Osteoblast (primary cell): ENCODE measurements at regions not wholly inside any gene's neighbourhood (a gene's known extent, or its start where the extent isn't known, plus 50 kb on each side); places are given as distances from the start of the nearest gene placed in this dataset.
A peak's percentile ranks its signal among the peaks of the same experiment; 100 is the strongest.

Experiments used
- DNase-seq: peaks from one replicate; pipeline ENCODE4 v3.0.0; 2011; ENCODE audit warnings: low spot score, mixed read lengths; ENCODE audit not compliant: insufficient read length; ENCODE audit errors: missing footprints
- H2AFZ ChIP-seq: 2 replicates; pipeline ENCODE4 v1.6.0; 2011; ENCODE audit warnings: mild to moderate bottlenecking, low read length
- H3K27ac ChIP-seq: 2 replicates; pipeline ENCODE4 v1.5.1; 2011; ENCODE audit warnings: mild to moderate bottlenecking, low read depth, low read length, moderate library complexity
- H3K27me3 ChIP-seq: 2 replicates; pipeline ENCODE4 v1.6.0; 2012; ENCODE audit warnings: mild to moderate bottlenecking, control low read depth, inconsistent platforms, low read length, moderate library complexity; ENCODE audit not compliant: insufficient read depth
- H3K36me3 ChIP-seq: 2 replicates; pipeline ENCODE4 v1.5.1; 2011; ENCODE audit warnings: mild to moderate bottlenecking, low read length, control low read depth, moderate library complexity; ENCODE audit not compliant: insufficient read depth
- H3K4me1 ChIP-seq: 2 replicates; pipeline ENCODE4 v1.5.1; 2011; ENCODE audit warnings: mild to moderate bottlenecking, low read length, control low read depth, moderate library complexity; ENCODE audit not compliant: insufficient read depth
- H3K4me2 ChIP-seq: 2 replicates; pipeline ENCODE4 v1.6.0; 2011; ENCODE audit warnings: mild to moderate bottlenecking, low read length; ENCODE audit not compliant: insufficient read depth
- H3K4me3 ChIP-seq: fragments of 200-600 bp; sonication (generic); 3 replicates; pipeline ENCODE4 v1.5.1; 2012; ENCODE audit warnings: mild to moderate bottlenecking, low read length, inconsistent platforms; ENCODE audit not compliant: insufficient read depth
- H3K79me2 ChIP-seq: 2 replicates; pipeline ENCODE4 v1.6.0; 2012; ENCODE audit warnings: mild to moderate bottlenecking, low read length, control low read depth, inconsistent platforms; ENCODE audit not compliant: insufficient read depth
- H3K9me3 ChIP-seq: 2 replicates; pipeline ENCODE4 v1.5.1; 2011; ENCODE audit warnings: low read depth, low read length, control low read depth
- H4K20me1 ChIP-seq: 2 replicates; pipeline ENCODE4 v1.6.0; 2012; ENCODE audit warnings: mild to moderate bottlenecking, low read length, control low read depth; ENCODE audit not compliant: insufficient read depth
- CTCF ChIP-seq: IDR thresholded peaks from 2 replicates; pipeline ENCODE4 v1.5.1; 2011; ENCODE audit warnings: mild to moderate bottlenecking, low read depth, low read length, moderate library complexity; ENCODE audit errors: extremely low read depth

DNA sequence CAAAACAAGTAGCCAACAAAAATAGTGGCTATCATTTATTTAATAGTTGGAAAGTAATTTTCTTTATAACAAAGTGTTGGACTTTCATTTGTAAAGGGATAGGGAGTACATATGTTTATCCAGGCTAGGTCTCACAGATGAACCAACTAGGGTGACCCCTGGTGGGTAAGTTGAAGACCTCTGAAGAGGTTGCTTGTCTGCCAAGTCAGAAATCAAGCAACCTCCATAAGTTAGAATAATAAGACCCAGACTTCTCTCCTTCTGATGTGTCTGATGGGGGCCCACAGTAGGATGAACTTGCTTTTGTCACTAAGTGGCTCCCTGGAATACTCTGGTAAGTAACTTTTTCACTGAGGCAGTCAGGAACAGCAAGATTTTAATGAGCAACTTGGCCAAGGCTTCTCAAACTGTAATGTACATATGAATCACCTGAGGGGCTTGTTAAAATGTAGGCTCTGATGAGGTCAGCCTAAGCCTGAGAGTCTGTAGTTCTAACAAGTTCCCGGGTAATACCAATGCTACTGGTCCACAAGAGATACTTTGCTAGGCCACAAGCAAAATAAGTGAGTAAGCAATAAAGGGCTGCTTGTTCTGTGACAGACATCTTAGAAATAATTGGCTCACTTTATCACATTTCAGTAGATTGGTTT is 319.6 kb downstream of the PIK3C3 start:
- peak; percentile 19 for TF ChIP-seq CTCF
- no peak overlapping the region for H3K27ac ChIP-seq
- no peaks in the 10 kb centered on the region for H4K20me1 ChIP-seq
- no peaks in the 10 kb centered on the region for H3K4me1 ChIP-seq
- no peak overlapping the region for H3K4me3 ChIP-seq
- H2AFZ ChIP-seq = no peak overlapping the region
- H3K27me3 ChIP-seq = no peaks in the 10 kb centered on the region
- H3K79me2 ChIP-seq = no peaks in the 10 kb centered on the region
- no peaks in the 10 kb centered on the region for H3K9me3 ChIP-seq
- no peak for DNase-seq
- no peak overlapping the region for H3K4me2 ChIP-seq
- no peaks in the 10 kb centered on the region for H3K36me3 ChIP-seq

- no peaks in the 10 kb centered on the region for H3K79me2 ChIP-seq
- no peak overlapping the region for H2AFZ ChIP-seq
- H3K4me2 ChIP-seq = no peak overlapping the region
- no peaks in the 10 kb centered on the region for H3K9me3 ChIP-seq
- no peak for TF ChIP-seq CTCF
- H3K4me1 ChIP-seq = no peaks in the 10 kb centered on the region
- no peak for DNase-seq
- no peaks in the 10 kb centered on the region for H3K36me3 ChIP-seq
- H3K27me3 ChIP-seq = no peaks in the 10 kb centered on the region
- H3K27ac ChIP-seq = no peak overlapping the region
- H3K4me3 ChIP-seq = no peak overlapping the region
- no peaks in the 10 kb centered on the region for H4K20me1 ChIP-seq
These were observed 320.1 kb downstream of the PIK3C3 start for GRCh38 chr18:42275138-42275535.

- H3K27ac ChIP-seq = no peak overlapping the region
- no peaks in the 10 kb centered on the region for H3K79me2 ChIP-seq
- no peaks in the 10 kb centered on the region for H3K9me3 ChIP-seq
- H4K20me1 ChIP-seq = no peaks in the 10 kb centered on the region
- no peak for DNase-seq
- H3K4me2 ChIP-seq = no peak overlapping the region
- no peaks in the 10 kb centered on the region for H3K4me1 ChIP-seq
- H2AFZ ChIP-seq = no peak overlapping the region
- no peaks in the 10 kb centered on the region for H3K27me3 ChIP-seq
- H3K36me3 ChIP-seq = no peaks in the 10 kb centered on the region
- TF ChIP-seq CTCF = no peak
- no peak overlapping the region for H3K4me3 ChIP-seq
These were observed 321.1 kb downstream of the PIK3C3 start for GRCh38 chr18:42275949-42276730.

DNA sequence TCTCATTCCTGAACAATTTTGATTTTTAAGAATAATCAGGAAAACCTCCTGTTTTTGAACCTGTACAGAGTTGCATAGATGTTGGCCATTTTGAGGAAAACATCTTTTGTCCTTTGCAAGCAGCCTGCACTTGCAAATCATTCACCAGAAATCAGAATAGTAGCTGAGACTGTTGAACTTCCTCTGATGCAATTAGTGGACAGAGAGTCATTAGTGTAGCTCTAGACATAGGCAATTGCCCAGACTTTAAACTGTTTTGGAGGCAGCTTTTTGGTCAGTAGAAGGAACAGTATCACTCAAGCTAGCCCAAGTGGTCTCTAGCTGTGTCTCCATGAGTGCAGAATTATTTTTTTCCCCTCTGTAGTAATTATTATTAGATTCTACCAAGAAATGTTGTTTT is 326.1 kb downstream of the PIK3C3 start:
- Histone ChIP-seq H3K9me3 (no peaks in the 10 kb centered on the region), H3K36me3 (no peaks in the 10 kb centered on the region), H2AFZ (no peak overlapping the region), H3K4me1 (no peaks in the 10 kb centered on the region), H3K79me2 (no peaks in the 10 kb centered on the region), H4K20me1 (no peaks in the 10 kb centered on the region), H3K27ac (no peak overlapping the region), H3K27me3 (no peaks in the 10 kb centered on the region), H3K4me3 (no peak overlapping the region), H3K4me2 (no peak overlapping the region)
- no peak for DNase-seq
- no peak for TF ChIP-seq CTCF
